OCI-LY7 (cell line): ENCODE measurements at regions not wholly inside any gene's neighbourhood (a gene's known extent, or its start where the extent isn't known, plus 50 kb on each side); places are given as distances from the start of the nearest gene placed in this dataset.

Experiments
- CTCF ChIP-seq: fragments of 200-600 bp; sonication (generic); conservative IDR thresholded peaks from 2 replicates; pipeline ENCODE4 v1.5.1; 2014; ENCODE audit warnings: mild to moderate bottlenecking, antibody characterized with exemption, low read length, moderate library complexity, mixed read lengths
- EZH2phosphoT487 ChIP-seq: fragments of 200-600 bp; sonication (generic); IDR thresholded peaks from 2 replicates; pipeline ENCODE4 v1.6.1; 2018; ENCODE audit warnings: low read depth, borderline replicate concordance, mild to moderate bottlenecking, mixed run types, antibody characterized with exemption, low read length, moderate library complexity, mixed read lengths

GRCh38 chr4:133263104-133263503, 114.0 kb downstream of the PCDH10 start:
- TF ChIP-seq CTCF (no peak), EZH2phosphoT487 (no peak)
